ENCODE measurements at regions not wholly inside any gene's neighbourhood (a gene's known extent, or its start where the extent isn't known, plus 50 kb on each side); places are given as distances from the start of the nearest gene placed in this dataset.

- no peak for TF ChIP-seq EZH2phosphoT487 (IDR thresholded peaks at IDR 0.05; ENCODE audit: borderline replicate concordance, low read length)
- TF ChIP-seq CTCF (conservative IDR thresholded peaks at IDR 0.05; ENCODE audit: low read depth, low read length): no peak
Measured at GRCh38 chr9:11708899-11709298, 984.3 kb upstream of the TYRP1 start.
